NCI-H345 treated with DMSO at 0.1 percent for 48 hours (cell line): ENCODE measurements at regions not wholly inside any gene's neighbourhood (a gene's known extent, or its start where the extent isn't known, plus 50 kb on each side); places are given as distances from the start of the nearest gene placed in this dataset.

ENCODE experiments used
- DNase-seq: peaks from one replicate; lab custom pipeline; 2025; ENCODE audit not compliant: unreplicated experiment; lab: John Stamatoyannopoulos, UW

- no peak for DNase-seq
Observed at GRCh38 chr14:101043891-101044290, 140.4 kb upstream of the RTL1 start.

GRCh38 chr14:101044741-101045140 lies 141.2 kb upstream of the RTL1 start:
- no peak for DNase-seq

GRCh38 chr14:101045511-101045910 lies 142.0 kb upstream of the RTL1 start:
- no peak for DNase-seq

- no peak for DNase-seq
Observed at GRCh38 chr14:101046071-101046470, 142.5 kb upstream of the RTL1 start.

GRCh38 chr14:101047326-101047725 lies 143.8 kb upstream of the RTL1 start:
- no peak for DNase-seq

- DNase-seq, result no peak
Observed at GRCh38 chr14:101048766-101049165, 145.2 kb upstream of the RTL1 start.

GRCh38 chr14:101049511-101049910 lies 146.0 kb upstream of the RTL1 start:
- no peak for DNase-seq

- DNase-seq, result no peak
Observed at GRCh38 chr14:101049942-101050341, 146.4 kb upstream of the RTL1 start.

GRCh38 chr14:101050901-101051490 lies 147.5 kb upstream of the RTL1 start:
- DNase-seq, result no peak

GRCh38 chr14:101054671-101055070 lies 151.1 kb upstream of the RTL1 start:
- no peak for DNase-seq

GRCh38 chr14:101055106-101055662 lies 151.7 kb upstream of the RTL1 start:
- DNase-seq, result no peak

GRCh38 chr14:101055776-101056374 lies 152.4 kb upstream of the RTL1 start:
- no peak for DNase-seq

GRCh38 chr14:101056446-101056845 lies 152.9 kb upstream of the RTL1 start:
- DNase-seq, result no peak

- DNase-seq, result no peak
Observed at GRCh38 chr14:101057394-101057793, 153.9 kb upstream of the RTL1 start.

GRCh38 chr14:101058571-101058970 lies 155.0 kb upstream of the RTL1 start:
- DNase-seq, result no peak

- DNase-seq, result no peak
Observed at GRCh38 chr14:101060171-101060601, 156.7 kb upstream of the RTL1 start.

- no peak for DNase-seq
Observed at GRCh38 chr14:101061411-101062064, 158.0 kb upstream of the RTL1 start.

- DNase-seq, result no peak
Observed at GRCh38 chr14:101062065-101062450, 158.5 kb upstream of the RTL1 start.

GRCh38 chr14:101062601-101063000 lies 159.1 kb upstream of the RTL1 start:
- DNase-seq, result no peak

- DNase-seq, result no peak
Observed at GRCh38 chr14:101063121-101063520, 159.6 kb upstream of the RTL1 start.

- no peak for DNase-seq
Observed at GRCh38 chr14:101064121-101064661, 160.7 kb upstream of the RTL1 start.

- DNase-seq, result no peak
Observed at GRCh38 chr14:101064718-101065117, 161.2 kb upstream of the RTL1 start.
